ENCODE measurements at regions not wholly inside any gene's neighbourhood (a gene's known extent, or its start where the extent isn't known, plus 50 kb on each side); places are given as distances from the start of the nearest gene placed in this dataset.

DNA sequence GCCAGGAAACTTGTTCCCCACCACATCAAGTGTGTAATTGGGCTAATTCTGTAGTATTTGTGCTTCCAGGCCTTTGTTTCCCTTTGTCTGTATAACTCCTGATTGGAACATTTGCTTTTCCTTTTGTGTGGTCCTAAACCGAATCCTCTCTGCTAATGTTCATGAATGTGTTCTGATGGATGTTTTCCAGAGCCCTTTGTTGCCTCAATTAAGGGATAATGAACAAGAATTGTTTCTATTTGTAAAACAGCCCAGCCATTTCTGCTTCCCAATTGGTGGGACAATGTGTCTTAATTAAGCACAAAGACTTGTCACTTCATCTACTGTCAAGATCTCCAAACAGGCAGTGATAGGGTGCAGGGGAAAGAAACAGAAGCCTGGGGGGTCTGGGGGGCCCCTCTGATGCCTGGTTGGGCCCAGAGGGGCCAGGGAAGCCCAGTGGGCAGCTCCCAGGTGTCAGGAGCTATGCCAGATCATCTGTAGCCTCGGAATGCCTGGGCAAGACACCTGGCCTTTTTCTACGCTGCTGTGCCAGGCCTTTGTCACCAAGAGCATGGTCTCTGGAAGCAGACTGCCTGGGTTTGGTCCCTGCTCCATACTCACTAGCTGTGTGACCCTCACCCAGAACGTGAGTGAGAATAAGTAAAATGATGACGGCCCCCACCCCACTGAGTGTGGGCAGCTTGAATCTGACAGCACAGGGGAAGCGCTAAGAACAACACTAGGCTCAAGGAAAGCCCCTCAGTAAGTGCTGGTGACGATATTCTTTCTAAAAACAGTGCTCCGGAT lies 116.6 kb upstream of the PRR20G start:
- H3K36me3 ChIP-seq (replicated peaks in 1 of 2; ENCODE audit: control insufficient read depth in 1 of 2, insufficient read depth in 2 of 2, low read length in 1 of 2), result no peaks in the 10 kb centered on the region
- ChIA-PET CTCF (interaction anchor here (0.6 to 2.7 kb wide), 5 partner anchors 18 to 51 kb away, joined by 3 to 10 read pairs (median 4); no protein-coding TSS in a partner anchor), POLR2A (no interaction called here)
- H2AFZ ChIP-seq (ENCODE audit: low read depth), result no peak overlapping the region
- H4K20me1 ChIP-seq (ENCODE audit: insufficient read depth), result no peaks in the 10 kb centered on the region
- no peaks in the 10 kb centered on the region for H3K79me2 ChIP-seq (ENCODE audit: insufficient read depth)
- 53% methylated on average over 8 of the region's 8 CpGs for WGBS (ENCODE audit: low lambda C conversion rate)
- H3K27me3 ChIP-seq (ENCODE audit: insufficient read depth), result no peaks in the 10 kb centered on the region
- no peaks in the 10 kb centered on the region for H3K9me2 ChIP-seq
- H3F3A ChIP-seq (replicated peaks; ENCODE audit: insufficient read depth), result no peaks in the 10 kb centered on the region
- no peak overlapping the region for H3K4me2 ChIP-seq
- no peak overlapping the region for H3K27ac ChIP-seq (ENCODE audit: low read depth in 2 of 2, low read length in 1 of 2)
- no peak overlapping the region for H3K4me3 ChIP-seq (ENCODE audit: low read depth in 2 of 2, low read length in 1 of 2)
- peaks cover 0 to 10% of the 10 kb centered on the region in 2 experiments; a peak in 1 of 4 replicates for H3K4me1 ChIP-seq (ENCODE audit: control insufficient read depth in 1 of 2, insufficient read depth in 2 of 2, low read depth in 1 of 2, low read length in 1 of 2)
- no peaks in the 10 kb centered on the region for H3K9me3 ChIP-seq
- no peak overlapping the region for H3K9ac ChIP-seq
- TF ChIP-seq ELF1 (IDR thresholded peaks at IDR 0.05) (no peak), RAD21 (IDR thresholded peaks at IDR 0.05; ENCODE audit: low read length) (no peak), FOXJ3 (CRISPR knock-in tag; IDR thresholded peaks at IDR 0.05) (no peak), JUND (IDR thresholded peaks at IDR 0.05) (no peak), YY1 (IDR thresholded peaks at IDR 0.05; ENCODE audit: low read depth) (no peak), GATA2 (CRISPR knock-in tag; IDR thresholded peaks at IDR 0.05) (peak; percentile 29; the same call in 1 of the 2 replicates)
- TF ChIP-seq, protein P1, sequence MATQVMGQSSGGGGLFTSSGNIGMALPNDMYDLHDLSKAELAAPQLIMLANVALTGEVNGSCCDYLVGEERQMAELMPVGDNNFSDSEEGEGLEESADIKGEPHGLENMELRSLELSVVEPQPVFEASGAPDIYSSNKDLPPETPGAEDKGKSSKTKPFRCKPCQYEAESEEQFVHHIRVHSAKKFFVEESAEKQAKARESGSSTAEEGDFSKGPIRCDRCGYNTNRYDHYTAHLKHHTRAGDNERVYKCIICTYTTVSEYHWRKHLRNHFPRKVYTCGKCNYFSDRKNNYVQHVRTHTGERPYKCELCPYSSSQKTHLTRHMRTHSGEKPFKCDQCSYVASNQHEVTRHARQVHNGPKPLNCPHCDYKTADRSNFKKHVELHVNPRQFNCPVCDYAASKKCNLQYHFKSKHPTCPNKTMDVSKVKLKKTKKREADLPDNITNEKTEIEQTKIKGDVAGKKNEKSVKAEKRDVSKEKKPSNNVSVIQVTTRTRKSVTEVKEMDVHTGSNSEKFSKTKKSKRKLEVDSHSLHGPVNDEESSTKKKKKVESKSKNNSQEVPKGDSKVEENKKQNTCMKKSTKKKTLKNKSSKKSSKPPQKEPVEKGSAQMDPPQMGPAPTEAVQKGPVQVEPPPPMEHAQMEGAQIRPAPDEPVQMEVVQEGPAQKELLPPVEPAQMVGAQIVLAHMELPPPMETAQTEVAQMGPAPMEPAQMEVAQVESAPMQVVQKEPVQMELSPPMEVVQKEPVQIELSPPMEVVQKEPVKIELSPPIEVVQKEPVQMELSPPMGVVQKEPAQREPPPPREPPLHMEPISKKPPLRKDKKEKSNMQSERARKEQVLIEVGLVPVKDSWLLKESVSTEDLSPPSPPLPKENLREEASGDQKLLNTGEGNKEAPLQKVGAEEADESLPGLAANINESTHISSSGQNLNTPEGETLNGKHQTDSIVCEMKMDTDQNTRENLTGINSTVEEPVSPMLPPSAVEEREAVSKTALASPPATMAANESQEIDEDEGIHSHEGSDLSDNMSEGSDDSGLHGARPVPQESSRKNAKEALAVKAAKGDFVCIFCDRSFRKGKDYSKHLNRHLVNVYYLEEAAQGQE (IDR thresholded peaks at IDR 0.05; ENCODE audit: low read depth, low read length), result no peak
- TF ChIP-seq, protein P2, sequence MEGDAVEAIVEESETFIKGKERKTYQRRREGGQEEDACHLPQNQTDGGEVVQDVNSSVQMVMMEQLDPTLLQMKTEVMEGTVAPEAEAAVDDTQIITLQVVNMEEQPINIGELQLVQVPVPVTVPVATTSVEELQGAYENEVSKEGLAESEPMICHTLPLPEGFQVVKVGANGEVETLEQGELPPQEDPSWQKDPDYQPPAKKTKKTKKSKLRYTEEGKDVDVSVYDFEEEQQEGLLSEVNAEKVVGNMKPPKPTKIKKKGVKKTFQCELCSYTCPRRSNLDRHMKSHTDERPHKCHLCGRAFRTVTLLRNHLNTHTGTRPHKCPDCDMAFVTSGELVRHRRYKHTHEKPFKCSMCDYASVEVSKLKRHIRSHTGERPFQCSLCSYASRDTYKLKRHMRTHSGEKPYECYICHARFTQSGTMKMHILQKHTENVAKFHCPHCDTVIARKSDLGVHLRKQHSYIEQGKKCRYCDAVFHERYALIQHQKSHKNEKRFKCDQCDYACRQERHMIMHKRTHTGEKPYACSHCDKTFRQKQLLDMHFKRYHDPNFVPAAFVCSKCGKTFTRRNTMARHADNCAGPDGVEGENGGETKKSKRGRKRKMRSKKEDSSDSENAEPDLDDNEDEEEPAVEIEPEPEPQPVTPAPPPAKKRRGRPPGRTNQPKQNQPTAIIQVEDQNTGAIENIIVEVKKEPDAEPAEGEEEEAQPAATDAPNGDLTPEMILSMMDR (IDR thresholded peaks at IDR 0.05), result no peak
- TF ChIP-seq, protein P3, sequence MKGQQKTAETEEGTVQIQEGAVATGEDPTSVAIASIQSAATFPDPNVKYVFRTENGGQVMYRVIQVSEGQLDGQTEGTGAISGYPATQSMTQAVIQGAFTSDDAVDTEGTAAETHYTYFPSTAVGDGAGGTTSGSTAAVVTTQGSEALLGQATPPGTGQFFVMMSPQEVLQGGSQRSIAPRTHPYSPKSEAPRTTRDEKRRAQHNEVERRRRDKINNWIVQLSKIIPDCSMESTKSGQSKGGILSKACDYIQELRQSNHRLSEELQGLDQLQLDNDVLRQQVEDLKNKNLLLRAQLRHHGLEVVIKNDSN (IDR thresholded peaks at IDR 0.05; ENCODE audit: borderline replicate concordance, low read depth), result no peak
- no peak for DNase-seq

DNA sequence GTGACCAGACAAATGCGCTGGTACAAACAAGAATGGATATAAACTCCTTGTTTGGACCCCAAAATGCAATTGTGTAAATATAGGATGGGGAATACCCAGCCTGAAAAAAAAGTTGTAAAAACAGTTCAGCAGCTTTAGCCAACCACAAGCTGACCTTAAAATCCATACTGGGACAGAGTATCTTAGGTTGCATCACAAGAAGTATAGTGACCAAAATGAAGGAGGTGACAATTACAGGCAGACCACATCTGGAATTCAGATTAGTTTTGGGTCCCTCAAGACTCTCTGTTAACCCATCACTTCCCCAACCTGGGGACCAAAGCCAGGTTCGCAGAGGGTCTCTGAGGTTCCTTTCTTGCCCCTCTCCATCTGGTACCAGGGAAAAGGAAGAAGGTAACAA lies 115.9 kb upstream of the PRR20G start:
- ChIA-PET CTCF (interaction anchor here (0.9 to 1.5 kb wide), 2 partner anchors 39 to 52 kb away, joined by 3 to 4 read pairs; no protein-coding TSS in a partner anchor), POLR2A (no interaction called here)
- TF ChIP-seq FOXM1 (IDR thresholded peaks at IDR 0.05; ENCODE audit: low read depth), result no peak
- no peak for TF ChIP-seq EZH2phosphoT487 (IDR thresholded peaks at IDR 0.05; ENCODE audit: borderline replicate concordance, low read depth)
- TF ChIP-seq, protein P3 (IDR thresholded peaks at IDR 0.05; ENCODE audit: borderline replicate concordance, low read depth), result no peak
- TF ChIP-seq, protein P4, sequence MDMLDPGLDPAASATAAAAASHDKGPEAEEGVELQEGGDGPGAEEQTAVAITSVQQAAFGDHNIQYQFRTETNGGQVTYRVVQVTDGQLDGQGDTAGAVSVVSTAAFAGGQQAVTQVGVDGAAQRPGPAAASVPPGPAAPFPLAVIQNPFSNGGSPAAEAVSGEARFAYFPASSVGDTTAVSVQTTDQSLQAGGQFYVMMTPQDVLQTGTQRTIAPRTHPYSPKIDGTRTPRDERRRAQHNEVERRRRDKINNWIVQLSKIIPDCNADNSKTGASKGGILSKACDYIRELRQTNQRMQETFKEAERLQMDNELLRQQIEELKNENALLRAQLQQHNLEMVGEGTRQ (IDR thresholded peaks at IDR 0.05; ENCODE audit: borderline replicate concordance, low read depth, low read length), result no peak
- TF ChIP-seq SMC3 (IDR thresholded peaks at IDR 0.05; ENCODE audit: low read depth, low read length), result no peak
- TF ChIP-seq, protein P5, sequence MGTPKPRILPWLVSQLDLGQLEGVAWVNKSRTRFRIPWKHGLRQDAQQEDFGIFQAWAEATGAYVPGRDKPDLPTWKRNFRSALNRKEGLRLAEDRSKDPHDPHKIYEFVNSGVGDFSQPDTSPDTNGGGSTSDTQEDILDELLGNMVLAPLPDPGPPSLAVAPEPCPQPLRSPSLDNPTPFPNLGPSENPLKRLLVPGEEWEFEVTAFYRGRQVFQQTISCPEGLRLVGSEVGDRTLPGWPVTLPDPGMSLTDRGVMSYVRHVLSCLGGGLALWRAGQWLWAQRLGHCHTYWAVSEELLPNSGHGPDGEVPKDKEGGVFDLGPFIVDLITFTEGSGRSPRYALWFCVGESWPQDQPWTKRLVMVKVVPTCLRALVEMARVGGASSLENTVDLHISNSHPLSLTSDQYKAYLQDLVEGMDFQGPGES (IDR thresholded peaks at IDR 0.05; ENCODE audit: low read depth, low read length), result no peak
- no peak overlapping the region for H3K4me3 ChIP-seq (ENCODE audit: low read depth in 2 of 2, low read length in 1 of 2)
- no peaks in the 10 kb centered on the region for H3F3A ChIP-seq (replicated peaks; ENCODE audit: insufficient read depth)
- H3K27me3 ChIP-seq (ENCODE audit: insufficient read depth), result no peaks in the 10 kb centered on the region
- H3K36me3 ChIP-seq (replicated peaks in 1 of 2; ENCODE audit: control insufficient read depth in 1 of 2, insufficient read depth in 2 of 2, low read length in 1 of 2), result no peaks in the 10 kb centered on the region
- no peak for DNase-seq
- no peaks in the 10 kb centered on the region for H3K79me2 ChIP-seq (ENCODE audit: insufficient read depth)
- peaks cover 0 to 10% of the 10 kb centered on the region in 2 experiments; a peak in 1 of 4 replicates for H3K4me1 ChIP-seq (ENCODE audit: control insufficient read depth in 1 of 2, insufficient read depth in 2 of 2, low read depth in 1 of 2, low read length in 1 of 2)
- WGBS (ENCODE audit: low lambda C conversion rate), result 74% methylated on average over 2 of the region's 2 CpGs
- H3K9me3 ChIP-seq, result no peaks in the 10 kb centered on the region
- H4K20me1 ChIP-seq (ENCODE audit: insufficient read depth), result no peaks in the 10 kb centered on the region
- H3K9ac ChIP-seq, result no peak overlapping the region
- no peaks in the 10 kb centered on the region for H3K9me2 ChIP-seq
- no peak overlapping the region for H3K4me2 ChIP-seq
- H3K27ac ChIP-seq (ENCODE audit: low read depth in 2 of 2, low read length in 1 of 2), result no peak overlapping the region
- no peak overlapping the region for H2AFZ ChIP-seq (ENCODE audit: low read depth)

Measured in SK-N-SH (cell line).